Ishikawa (cell line): ENCODE measurements at regions not wholly inside any gene's neighbourhood (a gene's known extent, or its start where the extent isn't known, plus 50 kb on each side); places are given as distances from the start of the nearest gene placed in this dataset.

Experiments used
- CEBPB ChIP-seq: IDR thresholded peaks from 2 replicates; pipeline ENCODE4 v1.6.1; 2012
- CREB1 ChIP-seq: IDR thresholded peaks from 2 replicates; pipeline ENCODE4 v1.6.1; 2012; ENCODE audit warnings: low read depth
- EGR1 ChIP-seq: IDR thresholded peaks from 2 replicates; pipeline ENCODE4 v1.6.1; 2012
- EP300 ChIP-seq: IDR thresholded peaks from 2 replicates; pipeline ENCODE4 v1.6.1; 2012; ENCODE audit warnings: borderline replicate concordance
- FOXM1 ChIP-seq: IDR thresholded peaks from 2 replicates; pipeline ENCODE4 v1.6.1; 2012; ENCODE audit warnings: low read depth, borderline replicate concordance
- NFIC ChIP-seq: IDR thresholded peaks from 2 replicates; pipeline ENCODE4 v1.6.1; 2012
- RAD21 ChIP-seq: IDR thresholded peaks from 2 replicates; pipeline ENCODE4 v1.6.1; 2012; ENCODE audit warnings: low read depth
- TAF1 ChIP-seq: IDR thresholded peaks from 2 replicates; pipeline ENCODE4 v1.6.1; 2012; ENCODE audit warnings: low read depth, mild to moderate bottlenecking
- TCF12 ChIP-seq: IDR thresholded peaks from 2 replicates; pipeline ENCODE4 v1.6.1; 2012; ENCODE audit warnings: low read depth
- TEAD4 ChIP-seq: IDR thresholded peaks from 2 replicates; pipeline ENCODE4 v1.6.1; 2012
- YY1 ChIP-seq: IDR thresholded peaks from 2 replicates; pipeline ENCODE4 v1.6.1; 2012; ENCODE audit warnings: low read depth
- ZBTB7A ChIP-seq: IDR thresholded peaks from 2 replicates; pipeline ENCODE4 v1.6.1; 2012; ENCODE audit warnings: low read depth
- TF ChIP-seq, protein P1 (sequence below): IDR thresholded peaks from 2 replicates; pipeline ENCODE4 v1.6.1; 2012
- TF ChIP-seq, protein P2 (sequence below): IDR thresholded peaks from 2 replicates; pipeline ENCODE4 v1.6.1; 2012
- TF ChIP-seq, protein P3 (sequence below): IDR thresholded peaks from 2 replicates; pipeline ENCODE4 v1.6.1; 2012; ENCODE audit warnings: low read depth, mild to moderate bottlenecking

DNA sequence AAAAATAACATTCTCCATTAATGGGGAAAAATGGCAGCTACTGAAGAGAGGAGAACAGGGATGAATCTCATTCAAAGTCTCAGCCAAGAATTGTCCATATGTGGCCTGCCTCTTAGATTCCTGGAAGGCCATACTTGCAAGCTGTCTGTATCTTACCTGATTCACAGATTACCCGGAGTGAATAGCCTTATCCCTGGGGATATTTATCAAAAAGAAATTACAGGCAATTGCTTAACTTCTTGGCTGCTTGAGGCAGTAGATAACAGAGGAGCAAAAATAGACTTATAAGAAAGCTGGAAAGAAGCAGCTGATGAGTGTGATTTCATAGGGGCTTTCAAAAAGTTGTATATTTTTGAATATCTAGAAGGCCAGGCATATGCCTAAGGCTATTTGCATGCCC, 68.8 kb upstream of the PPP1R2C start:
- TF ChIP-seq, protein P1, sequence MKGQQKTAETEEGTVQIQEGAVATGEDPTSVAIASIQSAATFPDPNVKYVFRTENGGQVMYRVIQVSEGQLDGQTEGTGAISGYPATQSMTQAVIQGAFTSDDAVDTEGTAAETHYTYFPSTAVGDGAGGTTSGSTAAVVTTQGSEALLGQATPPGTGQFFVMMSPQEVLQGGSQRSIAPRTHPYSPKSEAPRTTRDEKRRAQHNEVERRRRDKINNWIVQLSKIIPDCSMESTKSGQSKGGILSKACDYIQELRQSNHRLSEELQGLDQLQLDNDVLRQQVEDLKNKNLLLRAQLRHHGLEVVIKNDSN, result no peak
- TF ChIP-seq EGR1 (no peak), CREB1 (no peak), TCF12 (no peak), EP300 (no peak), CEBPB (no peak), NFIC (no peak), YY1 (no peak), ZBTB7A (no peak), RAD21 (no peak), TEAD4 (no peak), FOXM1 (no peak)
- TF ChIP-seq, protein P2, sequence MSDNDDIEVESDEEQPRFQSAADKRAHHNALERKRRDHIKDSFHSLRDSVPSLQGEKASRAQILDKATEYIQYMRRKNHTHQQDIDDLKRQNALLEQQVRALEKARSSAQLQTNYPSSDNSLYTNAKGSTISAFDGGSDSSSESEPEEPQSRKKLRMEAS, result no peak
- TF ChIP-seq, protein P3, sequence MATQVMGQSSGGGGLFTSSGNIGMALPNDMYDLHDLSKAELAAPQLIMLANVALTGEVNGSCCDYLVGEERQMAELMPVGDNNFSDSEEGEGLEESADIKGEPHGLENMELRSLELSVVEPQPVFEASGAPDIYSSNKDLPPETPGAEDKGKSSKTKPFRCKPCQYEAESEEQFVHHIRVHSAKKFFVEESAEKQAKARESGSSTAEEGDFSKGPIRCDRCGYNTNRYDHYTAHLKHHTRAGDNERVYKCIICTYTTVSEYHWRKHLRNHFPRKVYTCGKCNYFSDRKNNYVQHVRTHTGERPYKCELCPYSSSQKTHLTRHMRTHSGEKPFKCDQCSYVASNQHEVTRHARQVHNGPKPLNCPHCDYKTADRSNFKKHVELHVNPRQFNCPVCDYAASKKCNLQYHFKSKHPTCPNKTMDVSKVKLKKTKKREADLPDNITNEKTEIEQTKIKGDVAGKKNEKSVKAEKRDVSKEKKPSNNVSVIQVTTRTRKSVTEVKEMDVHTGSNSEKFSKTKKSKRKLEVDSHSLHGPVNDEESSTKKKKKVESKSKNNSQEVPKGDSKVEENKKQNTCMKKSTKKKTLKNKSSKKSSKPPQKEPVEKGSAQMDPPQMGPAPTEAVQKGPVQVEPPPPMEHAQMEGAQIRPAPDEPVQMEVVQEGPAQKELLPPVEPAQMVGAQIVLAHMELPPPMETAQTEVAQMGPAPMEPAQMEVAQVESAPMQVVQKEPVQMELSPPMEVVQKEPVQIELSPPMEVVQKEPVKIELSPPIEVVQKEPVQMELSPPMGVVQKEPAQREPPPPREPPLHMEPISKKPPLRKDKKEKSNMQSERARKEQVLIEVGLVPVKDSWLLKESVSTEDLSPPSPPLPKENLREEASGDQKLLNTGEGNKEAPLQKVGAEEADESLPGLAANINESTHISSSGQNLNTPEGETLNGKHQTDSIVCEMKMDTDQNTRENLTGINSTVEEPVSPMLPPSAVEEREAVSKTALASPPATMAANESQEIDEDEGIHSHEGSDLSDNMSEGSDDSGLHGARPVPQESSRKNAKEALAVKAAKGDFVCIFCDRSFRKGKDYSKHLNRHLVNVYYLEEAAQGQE, result no peak

DNA sequence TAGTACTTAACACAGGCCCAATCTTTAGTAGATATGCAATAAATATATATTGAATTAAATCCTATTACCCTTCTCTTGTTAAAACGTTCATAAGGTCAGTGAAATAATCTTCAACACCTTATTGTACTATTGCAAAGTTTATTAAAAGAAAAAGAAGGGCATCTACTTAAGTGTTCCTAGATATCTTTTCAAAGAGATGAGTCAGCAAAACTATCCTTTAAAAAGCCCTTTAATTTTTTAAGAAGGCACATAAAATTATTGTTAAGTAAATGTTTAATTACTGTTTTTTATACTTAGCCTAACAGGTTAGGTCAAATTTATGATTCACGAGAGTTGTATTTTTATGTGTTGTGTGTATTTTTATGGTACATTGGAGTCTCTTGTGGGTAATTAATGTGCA, 77.3 kb upstream of the PPP1R2C start:
- no peak for TF ChIP-seq TEAD4
- no peak for TF ChIP-seq CEBPB

DNA sequence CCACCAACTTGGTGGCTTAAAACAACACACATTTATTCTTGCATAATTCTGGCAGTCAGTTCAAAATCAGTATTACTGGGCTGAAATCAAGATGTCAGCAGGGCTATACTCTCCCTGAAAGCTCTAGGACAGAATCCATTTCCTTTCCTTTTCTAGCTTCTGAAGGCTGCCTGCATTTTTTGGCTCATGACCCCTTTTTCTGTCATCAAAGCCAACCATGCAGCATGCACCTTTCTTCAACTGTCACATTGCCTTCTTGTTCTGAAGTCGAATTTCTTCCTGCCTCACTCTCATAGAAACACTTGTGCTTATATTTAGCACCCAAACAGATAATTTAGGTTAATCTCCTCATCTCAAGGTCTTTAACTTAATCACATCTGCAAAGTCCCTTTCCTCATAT, 79.8 kb upstream of the PPP1R2C start:
- TF ChIP-seq, protein P2, result no peak
- TF ChIP-seq CEBPB, result no peak

DNA sequence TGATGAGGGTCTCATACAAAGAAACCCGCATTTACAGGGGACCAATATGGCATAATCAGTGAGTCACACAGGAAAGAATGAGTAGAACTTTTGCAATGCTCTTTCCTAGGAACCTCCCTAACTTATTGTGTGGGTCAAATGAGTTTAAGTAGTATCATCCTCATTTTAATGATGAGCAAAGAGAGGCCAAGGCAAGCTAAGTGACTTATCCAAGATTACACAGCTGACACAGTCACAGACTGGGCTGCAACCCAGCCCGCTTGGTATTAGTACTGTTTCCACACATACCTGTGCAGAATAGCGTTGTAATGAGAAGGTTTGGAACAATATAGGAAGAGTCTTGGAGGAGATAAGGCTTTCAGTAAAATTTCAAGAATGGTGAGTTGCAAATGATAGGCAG, 91.0 kb upstream of the PPP1R2C start:
- no peak for TF ChIP-seq CREB1
- TF ChIP-seq TEAD4, result no peak
- TF ChIP-seq, protein P2, result no peak
- no peak for TF ChIP-seq RAD21
- TF ChIP-seq ZBTB7A, result no peak

DNA sequence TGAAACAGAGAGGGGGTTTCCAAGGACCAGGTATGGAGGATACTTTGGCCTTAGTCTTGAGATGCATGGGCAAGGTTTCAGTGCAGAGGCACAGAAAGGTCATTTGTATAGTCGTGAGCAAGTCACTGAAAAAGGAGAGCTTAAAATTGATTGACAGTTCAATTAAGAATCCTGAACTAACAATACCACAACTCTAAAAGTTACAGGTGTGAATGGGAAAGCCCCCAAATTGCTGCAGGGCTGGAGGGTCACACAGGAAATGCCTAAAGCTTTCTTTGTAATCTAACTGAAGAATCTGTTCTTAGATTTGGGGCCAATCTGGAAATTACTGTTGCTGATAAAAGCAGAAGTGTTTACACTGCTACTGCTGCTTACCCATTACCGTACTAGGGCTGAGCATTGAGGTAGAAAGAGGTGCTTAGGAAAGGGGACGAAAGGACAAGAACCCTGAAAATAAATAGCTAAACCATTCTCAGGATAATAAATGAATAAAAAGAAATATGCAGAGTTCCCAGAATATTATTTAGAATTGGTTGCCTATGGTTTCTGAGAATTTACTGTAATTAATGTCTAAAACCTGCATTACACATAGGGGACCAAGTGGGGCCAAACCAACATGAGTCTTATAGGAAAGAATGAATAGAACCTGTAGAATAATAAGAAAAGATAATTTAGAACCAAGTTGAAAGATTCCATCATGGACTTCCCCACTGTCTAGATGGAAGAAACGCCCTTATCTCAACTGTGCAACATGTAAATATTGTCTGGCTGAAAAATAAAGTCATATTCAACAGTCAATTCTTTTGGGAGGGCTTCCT, 91.9 kb upstream of the PPP1R2C start:
- TF ChIP-seq TEAD4 (no peak), EGR1 (no peak), TCF12 (no peak), YY1 (no peak)
- TF ChIP-seq, protein P1, result no peak

DNA sequence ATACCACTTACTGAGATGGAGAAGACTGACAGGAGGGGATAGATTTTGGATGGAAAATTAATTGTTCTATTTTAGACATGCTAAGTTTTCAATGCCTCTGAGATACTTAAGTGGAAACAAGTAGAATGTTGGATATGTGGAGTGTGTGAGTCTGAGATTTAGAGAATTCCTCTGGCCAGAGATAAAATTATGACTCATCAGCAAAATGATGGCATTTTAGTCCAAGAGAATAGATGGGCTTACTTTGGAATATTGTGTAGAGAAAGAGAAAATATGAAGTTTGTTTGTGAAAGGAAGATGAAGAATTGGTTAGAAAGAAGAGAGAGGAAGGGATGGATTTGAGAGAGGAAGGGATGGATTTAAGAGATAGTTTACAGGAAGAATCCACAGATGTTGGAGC, 108.6 kb upstream of the PPP1R2C start:
- TF ChIP-seq, protein P2, result no peak
- TF ChIP-seq FOXM1, result no peak
- TF ChIP-seq CEBPB, result no peak
- TF ChIP-seq TAF1, result no peak
- no peak for TF ChIP-seq CREB1
- TF ChIP-seq EP300, result no peak
- no peak for TF ChIP-seq TCF12
- TF ChIP-seq YY1, result no peak
- TF ChIP-seq, protein P1, result no peak
- TF ChIP-seq RAD21, result no peak
- TF ChIP-seq, protein P3, result no peak
- TF ChIP-seq NFIC, result no peak
- no peak for TF ChIP-seq EGR1
